HG03159 (cell line): ENCODE measurements at regions not wholly inside any gene's neighbourhood (a gene's known extent, or its start where the extent isn't known, plus 50 kb on each side); places are given as distances from the start of the nearest gene placed in this dataset.

Experiments
- ATAC-seq: cut with Tn5 transposase; IDR thresholded peaks from one replicate; pipeline ENCODE4 v1.9.1; 2021; ENCODE audit warnings: mild to moderate bottlenecking, moderate library complexity; ENCODE audit not compliant: unreplicated experiment

DNA sequence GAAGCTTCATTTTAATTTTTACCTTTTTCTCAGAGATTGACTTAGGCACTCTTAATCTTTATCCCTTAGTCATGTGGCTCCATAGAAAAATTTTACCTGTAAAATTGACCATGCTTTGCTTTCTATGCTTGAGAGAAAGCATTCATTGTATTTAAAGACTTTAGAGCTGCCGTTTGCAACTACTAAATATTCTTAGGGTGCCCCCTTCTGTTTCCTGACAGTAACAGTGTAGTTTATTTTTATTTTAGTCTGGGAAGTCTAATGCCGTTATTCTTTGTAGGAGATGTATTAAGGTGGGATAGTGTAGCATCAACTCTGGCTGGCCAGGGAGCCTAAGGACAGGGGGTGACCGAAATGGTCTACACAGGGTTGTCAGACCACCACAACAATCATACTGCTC is 84.5 kb upstream of the SYNPR start:
- no peak for ATAC-seq

DNA sequence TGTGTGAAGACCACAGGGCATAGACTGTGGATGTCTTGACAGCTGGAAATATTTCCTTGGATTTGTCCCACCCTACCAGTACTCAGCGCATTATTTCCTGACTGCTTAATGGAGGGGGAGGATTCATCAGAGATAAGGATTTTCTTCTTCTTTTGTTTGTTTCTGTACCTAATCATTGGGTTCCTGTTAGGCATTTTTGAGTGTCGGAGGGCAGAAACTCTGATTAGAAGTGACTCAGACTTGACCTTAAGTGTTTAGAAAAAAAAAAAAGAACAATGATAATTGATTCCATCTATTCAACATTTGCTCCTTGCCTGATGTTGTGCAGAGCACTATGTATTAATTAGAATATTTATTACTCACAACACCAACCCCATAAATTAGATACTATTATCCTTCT is 78.5 kb upstream of the SYNPR start:
- no peak for ATAC-seq

DNA sequence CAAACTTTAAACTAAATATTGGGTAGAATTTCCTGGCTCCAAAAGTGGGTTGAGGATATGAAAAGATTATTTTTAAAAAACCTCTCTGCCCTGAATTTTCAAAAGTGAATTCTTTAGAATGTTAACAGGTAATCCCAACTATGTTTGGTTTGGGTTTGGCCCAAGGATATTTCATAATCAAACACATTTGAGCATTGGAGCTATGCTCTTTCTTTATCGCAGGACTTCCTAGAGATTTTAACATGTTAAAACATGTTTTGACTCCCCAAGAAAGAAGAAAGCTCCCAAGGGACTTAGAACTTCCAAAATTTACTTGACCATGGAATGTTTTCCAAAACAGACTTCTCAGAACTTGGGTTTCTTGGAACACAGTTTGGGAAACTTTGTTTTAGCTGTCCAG is 75.6 kb upstream of the SYNPR start:
- no peak for ATAC-seq

DNA sequence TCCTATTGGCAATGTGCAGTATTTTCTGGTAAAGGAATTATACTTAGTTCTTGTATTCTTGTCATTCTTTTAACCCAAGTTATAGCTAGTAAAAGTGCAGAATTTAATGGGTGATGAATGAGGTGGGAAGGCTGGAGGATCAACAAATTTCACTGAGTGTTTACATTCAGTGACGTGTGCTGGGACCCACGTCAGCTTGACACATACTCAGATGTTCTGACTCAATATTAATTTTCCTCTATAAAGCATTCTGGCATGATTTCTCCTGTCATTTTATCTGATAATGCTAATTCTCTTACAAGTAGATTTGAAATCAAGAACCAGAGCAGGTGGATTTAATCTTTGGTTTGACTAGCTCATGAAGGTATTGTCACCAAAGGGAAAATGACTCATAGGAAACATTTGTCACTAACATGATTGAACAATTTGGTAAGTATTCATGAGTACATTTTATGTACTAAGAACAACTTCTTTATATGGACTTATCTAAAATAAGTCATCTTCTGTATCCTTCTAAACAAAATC is 71.0 kb upstream of the SYNPR start:
- no peak for ATAC-seq

DNA sequence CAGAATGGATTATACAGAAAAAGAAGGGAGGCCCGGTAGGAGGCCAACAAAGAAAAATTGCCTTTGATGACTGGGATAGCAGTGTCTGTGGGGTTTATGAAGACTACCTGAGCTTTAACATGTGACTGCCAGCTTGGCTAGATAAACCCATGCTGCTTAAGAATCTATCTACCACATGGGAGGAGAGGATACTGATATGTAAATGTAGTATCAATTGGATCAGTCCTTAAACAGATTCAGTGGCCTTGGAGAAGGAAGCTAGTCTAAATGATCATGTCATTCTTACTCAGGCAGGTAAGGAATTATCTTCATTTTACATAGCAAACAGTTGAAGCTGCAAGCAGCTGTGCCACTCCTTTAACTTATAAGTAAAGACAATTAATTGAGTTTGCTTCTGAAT is 50.0 kb upstream of the SYNPR start:
- ATAC-seq, result no peak
